Osteocyte (in vitro differentiated cells): ENCODE measurements at regions not wholly inside any gene's neighbourhood (a gene's known extent, or its start where the extent isn't known, plus 50 kb on each side); places are given as distances from the start of the nearest gene placed in this dataset.
A peak's percentile ranks its signal among the peaks of the same experiment; 100 is the strongest.

Experiments used
- DNase-seq: peaks from one replicate; pipeline ENCODE4 v3.0.0; 2021; ENCODE audit warnings: mixed read lengths; ENCODE audit not compliant: unreplicated experiment; ENCODE audit errors: extremely low spot score
- H3K27ac Mint-ChIP-seq: one replicate; pipeline ENCODE4 v1.8.0; 2021; ENCODE audit warnings: mild to moderate bottlenecking, mixed read lengths; ENCODE audit not compliant: unreplicated experiment
- H3K27me3 Mint-ChIP-seq: one replicate; pipeline ENCODE4 v1.8.0; 2021; ENCODE audit warnings: mixed read lengths; ENCODE audit not compliant: unreplicated experiment
- H3K36me3 Mint-ChIP-seq: one replicate; pipeline ENCODE4 v1.8.0; 2021; ENCODE audit warnings: mixed read lengths; ENCODE audit not compliant: unreplicated experiment
- H3K4me1 Mint-ChIP-seq: one replicate; pipeline ENCODE4 v1.8.0; 2021; ENCODE audit warnings: mixed read lengths; ENCODE audit not compliant: unreplicated experiment
- H3K4me3 Mint-ChIP-seq: one replicate; pipeline ENCODE4 v1.8.0; 2021; ENCODE audit warnings: mild to moderate bottlenecking, moderate library complexity, mixed read lengths; ENCODE audit not compliant: unreplicated experiment
- H3K9me3 Mint-ChIP-seq: one replicate; pipeline ENCODE4 v1.8.0; 2021; ENCODE audit warnings: mixed read lengths; ENCODE audit not compliant: unreplicated experiment
- CTCF ChIP-seq: fragments of 200-600 bp; sonication (generic); IDR thresholded peaks from 2 replicates; pipeline ENCODE4 v1.5.0; 2021; ENCODE audit warnings: antibody characterized with exemption, mild to moderate bottlenecking, moderate library complexity

- H3K4me1 Mint-ChIP-seq: peaks cover 6% of the 10 kb centered on the region
- H3K27ac Mint-ChIP-seq: no peak overlapping the region
These were observed 256.3 kb upstream of the RGS6 start for GRCh38 chr14:71675900-71676287.

DNA sequence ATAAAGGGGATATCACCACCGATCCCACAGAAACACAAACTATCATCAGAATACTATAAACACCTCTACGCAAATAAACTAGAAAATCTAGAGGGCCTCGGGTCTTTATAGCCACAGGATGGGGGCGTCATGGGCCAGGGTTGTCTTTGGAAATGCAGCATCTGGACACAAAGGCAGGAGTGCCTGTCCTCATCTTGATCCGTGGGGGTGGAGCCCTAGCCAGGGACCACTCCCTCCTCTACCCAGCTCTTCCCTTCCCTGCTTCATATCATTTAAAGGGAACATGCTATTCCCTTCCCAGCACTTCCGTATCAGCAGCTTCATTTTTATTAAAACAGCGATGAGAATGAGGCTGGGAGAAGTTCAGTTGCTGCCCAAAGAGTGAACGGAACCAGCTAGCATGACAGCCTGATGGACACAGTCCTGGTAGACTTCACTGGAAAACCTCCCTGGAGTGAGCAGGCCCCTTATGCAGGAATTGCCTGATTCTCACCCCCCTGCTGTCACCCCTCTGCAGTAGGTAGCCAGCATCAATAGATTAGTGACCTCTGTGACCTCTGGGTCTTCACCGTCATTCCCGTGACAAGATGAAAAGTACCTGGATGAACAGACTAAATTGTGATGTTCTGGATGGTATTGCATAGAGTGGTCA lies 251.4 kb upstream of the RGS6 start:
- no peak for TF ChIP-seq CTCF
- DNase-seq: no peak
- H3K36me3 Mint-ChIP-seq: peaks cover 38% of the 10 kb centered on the region
- H3K4me3 Mint-ChIP-seq: no peak overlapping the region
- H3K27ac Mint-ChIP-seq: no peak overlapping the region
- H3K27me3 Mint-ChIP-seq: no peaks in the 10 kb centered on the region
- peaks cover under 1% of the 10 kb centered on the region for H3K4me1 Mint-ChIP-seq
- H3K9me3 Mint-ChIP-seq: peaks cover 8% of the 10 kb centered on the region

More at GRCh38 chr14:71675900-71676287, 256.3 kb upstream of the RGS6 start:
- H3K36me3 Mint-ChIP-seq: peaks cover 37% of the 10 kb centered on the region
- H3K4me3 Mint-ChIP-seq: no peak overlapping the region
- H3K9me3 Mint-ChIP-seq: peaks cover 8% of the 10 kb centered on the region
- DNase-seq: no peak
- TF ChIP-seq CTCF: no peak
- H3K27me3 Mint-ChIP-seq: no peaks in the 10 kb centered on the region

- DNase-seq: no peak
- H3K9me3 Mint-ChIP-seq: peaks cover 8% of the 10 kb centered on the region
- no peak overlapping the region for H3K4me3 Mint-ChIP-seq
- no peak for TF ChIP-seq CTCF
- peaks cover 39% of the 10 kb centered on the region for H3K36me3 Mint-ChIP-seq
- H3K27me3 Mint-ChIP-seq: no peaks in the 10 kb centered on the region
- no peak overlapping the region for H3K27ac Mint-ChIP-seq
- H3K4me1 Mint-ChIP-seq: peaks cover 12% of the 10 kb centered on the region
These were observed 249.9 kb upstream of the RGS6 start for GRCh38 chr14:71682337-71682736.

DNA sequence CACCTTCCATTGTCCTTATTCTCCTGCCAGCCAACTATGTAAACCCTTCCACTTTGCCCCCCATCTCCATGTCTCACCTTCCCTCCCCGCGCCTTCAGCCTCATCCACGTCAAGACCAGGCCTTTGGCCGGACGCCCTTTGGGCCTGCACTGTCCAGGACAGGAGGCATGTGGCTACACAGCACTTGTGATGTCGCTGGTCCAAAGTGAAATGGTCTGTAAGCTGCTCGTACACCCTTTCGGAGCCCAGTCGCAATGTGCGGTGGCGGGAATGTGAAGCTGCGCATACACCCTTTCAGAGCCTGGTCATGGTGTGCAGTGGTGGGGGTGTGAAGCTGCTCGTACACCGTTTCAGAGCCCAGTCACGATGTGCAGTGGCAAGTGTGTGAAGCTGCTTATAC lies 247.9 kb upstream of the RGS6 start:
- H3K9me3 Mint-ChIP-seq: no peaks in the 10 kb centered on the region
- TF ChIP-seq CTCF: no peak
- no peak overlapping the region for H3K27ac Mint-ChIP-seq
- H3K36me3 Mint-ChIP-seq: peaks cover 25% of the 10 kb centered on the region
- H3K4me3 Mint-ChIP-seq: no peak overlapping the region
- H3K27me3 Mint-ChIP-seq: no peaks in the 10 kb centered on the region
- H3K4me1 Mint-ChIP-seq: peaks cover 31% of the 10 kb centered on the region
- no peak for DNase-seq

DNA sequence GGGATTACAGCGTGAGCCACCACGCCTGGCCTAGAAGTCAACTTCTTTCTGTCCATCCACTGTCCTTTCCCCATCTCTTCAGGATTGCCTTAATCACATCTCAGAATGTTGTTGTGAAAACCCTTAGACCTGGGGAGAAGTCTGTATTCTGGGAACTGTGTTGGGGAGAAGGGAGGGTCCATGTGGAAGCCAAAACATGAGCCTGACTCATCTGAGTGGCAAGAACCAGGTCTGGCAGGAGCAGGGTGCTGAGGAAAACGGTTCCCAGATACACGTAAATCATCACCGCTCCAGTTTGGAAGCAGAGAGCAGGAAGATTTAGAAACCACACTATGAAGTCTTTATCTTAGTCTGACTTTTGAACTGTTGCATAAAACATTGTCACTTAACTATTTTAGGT lies 245.6 kb upstream of the RGS6 start:
- no peak for DNase-seq
- peak overlapping the region; percentile 79 for H3K27ac Mint-ChIP-seq
- H3K9me3 Mint-ChIP-seq: peaks cover 2% of the 10 kb centered on the region
- no peak for TF ChIP-seq CTCF
- H3K4me3 Mint-ChIP-seq: no peak overlapping the region
- H3K36me3 Mint-ChIP-seq: peaks cover 30% of the 10 kb centered on the region
- no peaks in the 10 kb centered on the region for H3K27me3 Mint-ChIP-seq
- H3K4me1 Mint-ChIP-seq: peaks cover 38% of the 10 kb centered on the region
